ENCODE measurements at regions not wholly inside any gene's neighbourhood (a gene's known extent, or its start where the extent isn't known, plus 50 kb on each side); places are given as distances from the start of the nearest gene placed in this dataset.

- no TSS peak for BruUV-seq (replicated peaks)
- no peaks in the 10 kb centered on the region for H3K36me3 ChIP-seq (ENCODE audit: control insufficient read depth in 1 of 2, insufficient read depth in 2 of 2, low read length in 2 of 2)
Observed at GRCh38 chr3:151550642-151551041, 89.8 kb upstream of the IGSF10 start.

More at GRCh38 chr3:151550642-151551041, 89.8 kb upstream of the IGSF10 start:
- H2AFZ ChIP-seq (ENCODE audit: low read depth, low read length, poor library complexity, severe bottlenecking): no peak overlapping the region
- no peak overlapping the region for H3K4me2 ChIP-seq (ENCODE audit: low read length)
- ChIA-PET CTCF (no interaction called here), RAD21 (ENCODE audit: low non-redundant PET in 1 of 2, low total read pairs in 2 of 2, uncharacterized antibody in 2 of 2, unreplicated experiment in 2 of 2) (no interaction called here), POLR2A (no interaction called here)
- no peak overlapping the region for H3K4me3 ChIP-seq (replicated peaks in 1 of 2; ENCODE audit: low read depth in 1 of 2, low read length in 2 of 2)
- no peaks in the 10 kb centered on the region for H3K9me2 ChIP-seq (ENCODE audit: insufficient read depth)
- TF ChIP-seq POLR2A (IDR thresholded peaks at IDR 0.05; ENCODE audit: borderline replicate concordance, extremely low read depth, insufficient read depth, insufficient read length) (no peak), ATF3 (IDR thresholded peaks at IDR 0.05) (no peak), REST (IDR thresholded peaks at IDR 0.05; ENCODE audit: low read depth) (no peak)
- no peaks in the 10 kb centered on the region for H3K9me3 ChIP-seq (ENCODE audit: control insufficient read depth in 1 of 2, insufficient read depth in 1 of 2, low read depth in 1 of 2, low read length in 2 of 2)
- no peak overlapping the region for H3K27ac ChIP-seq (ENCODE audit: low read depth, low read length)
- H3K4me1 ChIP-seq (ENCODE audit: control insufficient read depth in 1 of 2, insufficient read depth in 2 of 2, low read length in 2 of 2): no peaks in the 10 kb centered on the region
- no peaks in the 10 kb centered on the region for H3K79me2 ChIP-seq (ENCODE audit: insufficient read depth, low read length)
- no peaks in the 10 kb centered on the region for H3K27me3 ChIP-seq (ENCODE audit: insufficient read depth, low read length)
- intact Hi-C loops (cut with micrococcal nuclease): no loop called here
- ATAC-seq: no peak
- H3K9ac ChIP-seq (ENCODE audit: low read length): no peak overlapping the region
- no peak for DNase-seq (ENCODE audit: low read depth, low spot score)
- H4K20me1 ChIP-seq (ENCODE audit: insufficient read depth): no peaks in the 10 kb centered on the region

Measured in HCT116 (cell line).